HEK293T (cell line): ENCODE measurements at regions not wholly inside any gene's neighbourhood (a gene's known extent, or its start where the extent isn't known, plus 50 kb on each side); places are given as distances from the start of the nearest gene placed in this dataset.

Experiments used
- CTCF ChIA-PET: fragments of 350-600 bp; formaldehyde crosslinking; extraction: SDS; loops from one replicate; lab custom pipeline; 2021; ENCODE audit warnings: antibody characterized with exemption, inconsistent platforms; lab: Yijun Ruan, JAX
- POLR2A ChIA-PET: fragments of 350-600 bp; formaldehyde crosslinking; extraction: SDS; loops from one replicate; lab custom pipeline; 2020; ENCODE audit warnings: antibody characterized with exemption, inconsistent platforms; lab: Yijun Ruan, JAX
- DNase-seq: peaks from one replicate; pipeline ENCODE4 v3.0.0; 2012; ENCODE audit warnings: mixed read lengths; ENCODE audit errors: extremely low spot score
- ARNT ChIP-seq: fragments of 450-650 bp; IDR thresholded peaks from 2 replicates; pipeline ENCODE4 v1.6.1; 2017; ENCODE audit warnings: mild to moderate bottlenecking
- BHLHE40 ChIP-seq: fragments of 450-650 bp; IDR thresholded peaks from 2 replicates; pipeline ENCODE4 v1.6.1; 2016; ENCODE audit warnings: mild to moderate bottlenecking, moderate library complexity, borderline replicate concordance
- CTBP1 ChIP-seq: fragments of 450-650 bp; IDR thresholded peaks from 2 replicates; pipeline ENCODE4 v1.6.1; 2016; ENCODE audit warnings: borderline replicate concordance
- ELF4 ChIP-seq: fragments of 450-650 bp; IDR thresholded peaks from 2 replicates; pipeline ENCODE4 v1.6.1; 2017; ENCODE audit warnings: antibody characterized with exemption
- FOXA1 ChIP-seq: fragments of 450-650 bp; IDR thresholded peaks from 2 replicates; pipeline ENCODE4 v1.6.1; 2016; ENCODE audit warnings: mild to moderate bottlenecking
- FOXK2 ChIP-seq: fragments of 450-650 bp; IDR thresholded peaks from 2 replicates; pipeline ENCODE4 v1.6.1; 2016; ENCODE audit warnings: mild to moderate bottlenecking
- FOXM1 ChIP-seq: fragments of 450-650 bp; IDR thresholded peaks from 2 replicates; pipeline ENCODE4 v1.6.1; 2017; ENCODE audit warnings: mild to moderate bottlenecking, borderline replicate concordance
- HDGF ChIP-seq: fragments of 450-650 bp; IDR thresholded peaks from 2 replicates; pipeline ENCODE4 v1.6.1; 2017; ENCODE audit warnings: antibody characterized with exemption, borderline replicate concordance
- L3MBTL2 ChIP-seq: fragments of 450-650 bp; conservative IDR thresholded peaks from 2 replicates; pipeline ENCODE4 v1.6.1; 2016; ENCODE audit warnings: mild to moderate bottlenecking
- LEF1 ChIP-seq: fragments of 450-650 bp; IDR thresholded peaks from 2 replicates; pipeline ENCODE4 v1.6.1; 2017; ENCODE audit warnings: mild to moderate bottlenecking, borderline replicate concordance
- NFRKB ChIP-seq: fragments of 450-650 bp; IDR thresholded peaks from 2 replicates; pipeline ENCODE4 v1.6.1; 2016; ENCODE audit warnings: mild to moderate bottlenecking, moderate library complexity
- PKNOX1 ChIP-seq: fragments of 450-650 bp; IDR thresholded peaks from 2 replicates; pipeline ENCODE4 v1.6.1; 2016
- SP1 ChIP-seq: fragments of 450-650 bp; IDR thresholded peaks from 2 replicates; pipeline ENCODE4 v1.6.1; 2017
- SUZ12 ChIP-seq: fragments of 450-650 bp; IDR thresholded peaks from 2 replicates; pipeline ENCODE4 v1.6.1; 2016; ENCODE audit warnings: mild to moderate bottlenecking
- TARDBP ChIP-seq: fragments of 450-650 bp; IDR thresholded peaks from 2 replicates; pipeline ENCODE4 v1.6.1; 2016
- ZNF384 ChIP-seq: fragments of 450-650 bp; IDR thresholded peaks from 2 replicates; pipeline ENCODE4 v1.6.1; 2016

- ChIA-PET POLR2A (no interaction called here), CTCF (no interaction called here)
- TF ChIP-seq CTBP1 = no peak
- no peak for TF ChIP-seq L3MBTL2
- no peak for TF ChIP-seq FOXA1
- no peak for TF ChIP-seq PKNOX1
- no peak for TF ChIP-seq BHLHE40
- TF ChIP-seq FOXK2 = no peak
- TF ChIP-seq HDGF = no peak
- no peak for TF ChIP-seq SP1
- TF ChIP-seq NFRKB = no peak
- TF ChIP-seq FOXM1 = no peak
- TF ChIP-seq LEF1 = no peak
- no peak for TF ChIP-seq TARDBP
- TF ChIP-seq ZNF384 = no peak
- no peak for TF ChIP-seq ARNT
- no peak for TF ChIP-seq ELF4
- no peak for TF ChIP-seq SUZ12
- no peak for DNase-seq
These were observed 331.2 kb upstream of the FBXO33 start for GRCh38 chr14:39763402-39763890.

DNA sequence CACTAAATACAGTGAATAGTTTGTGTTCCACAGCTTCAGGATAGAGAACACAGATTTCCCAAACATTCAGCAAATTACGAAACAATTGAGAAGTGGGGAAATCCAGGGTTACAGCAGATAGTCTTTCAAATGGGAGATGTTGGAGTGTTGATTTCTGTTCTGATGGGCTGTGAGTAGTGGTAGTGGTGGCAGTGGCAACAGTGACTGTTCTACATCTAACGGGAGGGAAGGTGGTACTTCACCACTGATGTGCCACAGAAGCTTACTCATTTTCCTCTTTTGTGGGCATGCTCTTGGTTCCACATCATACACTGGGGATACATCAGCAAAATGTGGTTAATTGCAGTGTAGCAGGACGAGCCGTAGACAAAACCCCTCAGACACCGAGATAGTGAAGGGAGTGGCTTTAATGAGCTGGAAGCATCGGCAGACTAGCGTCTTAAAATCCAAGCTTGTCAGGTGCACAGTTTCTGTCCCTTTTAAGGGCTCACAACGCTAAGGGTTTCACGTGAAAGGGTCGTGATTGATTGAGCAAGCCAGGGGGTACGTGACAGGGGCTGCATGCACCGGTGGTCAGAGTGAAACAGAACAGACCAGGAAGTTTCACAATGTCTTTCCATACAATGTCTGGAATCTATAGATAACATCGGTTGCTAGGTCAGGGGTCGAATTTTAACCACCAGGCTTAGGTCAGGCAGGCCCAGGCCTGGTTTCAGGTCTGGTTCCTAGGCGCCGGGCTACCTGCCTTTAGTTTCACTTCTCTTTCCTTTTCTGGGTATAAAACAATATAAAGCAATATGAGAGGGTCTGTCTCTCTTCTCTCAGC lies 330.6 kb upstream of the FBXO33 start:
- POLR2A ChIA-PET = no interaction called here
- TF ChIP-seq FOXM1 (no peak), SUZ12 (no peak), HDGF (no peak), SP1 (no peak), LEF1 (no peak), NFRKB (no peak), ZNF384 (no peak), L3MBTL2 (no peak), PKNOX1 (no peak), CTBP1 (no peak)
- DNase-seq = no peak
- CTCF ChIA-PET = no interaction called here

DNA sequence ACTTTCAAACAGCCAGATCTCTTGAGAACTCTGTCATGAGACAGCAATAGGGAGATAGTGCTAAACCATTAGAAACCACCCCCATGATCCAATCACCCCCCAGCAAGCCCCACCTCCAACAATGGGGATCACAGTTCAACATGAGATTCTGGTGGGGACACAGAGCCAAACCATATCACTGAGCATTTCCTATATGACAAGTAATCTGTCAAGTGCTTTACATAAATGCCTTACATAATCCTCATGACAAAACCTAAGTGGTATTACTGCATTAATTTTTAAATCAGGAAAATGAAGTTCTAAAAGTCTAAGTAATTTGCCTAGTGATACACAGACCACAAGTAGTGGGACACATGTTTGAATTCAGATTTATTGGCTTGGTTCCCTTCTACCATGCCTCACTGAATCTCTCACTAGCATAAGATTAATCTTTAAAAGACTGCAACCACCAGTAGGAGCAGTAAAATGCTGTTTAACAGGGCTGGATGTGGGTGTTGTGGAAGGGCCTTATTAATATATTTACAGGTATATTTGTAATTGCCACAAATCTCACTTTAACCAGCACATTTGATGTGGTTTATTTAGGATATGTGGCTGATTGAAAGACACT lies 323.1 kb upstream of the FBXO33 start:
- CTCF ChIA-PET = no interaction called here
- POLR2A ChIA-PET = no interaction called here
- no peak for DNase-seq
- TF ChIP-seq FOXM1 (no peak), ARNT (no peak), PKNOX1 (no peak), NFRKB (no peak), CTBP1 (no peak), L3MBTL2 (no peak), ELF4 (no peak), FOXA1 (no peak), HDGF (no peak)

GRCh38 chr14:39740454-39740853 lies 308.2 kb upstream of the FBXO33 start:
- TF ChIP-seq FOXA1 (no peak), PKNOX1 (no peak), CTBP1 (no peak), NFRKB (no peak), FOXM1 (no peak), SP1 (no peak), SUZ12 (no peak), L3MBTL2 (no peak), BHLHE40 (no peak), ARNT (no peak), ZNF384 (no peak), HDGF (no peak), LEF1 (no peak), FOXK2 (no peak), ELF4 (no peak), TARDBP (no peak)
- ChIA-PET POLR2A (no interaction called here), CTCF (no interaction called here)
- no peak for DNase-seq

DNA sequence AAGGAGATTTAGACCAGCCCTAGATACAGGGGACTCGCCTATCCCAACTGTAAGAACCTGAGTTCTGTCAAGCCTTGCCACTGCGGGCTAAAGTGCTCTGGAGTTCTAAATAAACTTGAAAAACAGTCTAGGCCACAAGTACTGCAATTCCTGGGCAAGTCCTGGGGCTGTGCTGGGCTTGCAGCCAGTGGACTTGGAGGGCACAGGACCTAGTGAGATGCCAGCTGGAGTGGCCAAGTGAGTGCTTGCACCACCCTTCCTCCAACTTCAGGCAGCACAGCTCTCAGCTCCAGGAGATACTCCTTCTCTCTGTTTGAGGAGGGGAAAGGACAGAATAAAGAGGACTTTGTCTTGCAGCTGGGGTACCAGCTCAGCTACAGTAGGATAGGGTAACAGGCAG lies 307.6 kb upstream of the FBXO33 start:
- ChIA-PET POLR2A (no interaction called here), CTCF (no interaction called here)
- TF ChIP-seq PKNOX1 = no peak
- TF ChIP-seq TARDBP = no peak
- TF ChIP-seq ARNT = no peak
- TF ChIP-seq BHLHE40 = no peak
- TF ChIP-seq SUZ12 = no peak

More for the DNA sequence above, 307.6 kb upstream of the FBXO33 start:
- no peak for DNase-seq
